H9 (cell line): ENCODE measurements at regions not wholly inside any gene's neighbourhood (a gene's known extent, or its start where the extent isn't known, plus 50 kb on each side); places are given as distances from the start of the nearest gene placed in this dataset.

Experiments
- DNase-seq: peaks from one replicate; pipeline ENCODE4 v3.0.0-alpha.2; 2017
- H2AFZ ChIP-seq: one replicate; pipeline ENCODE4 v1.6.1; 2013; ENCODE audit warnings: mild to moderate bottlenecking, low read length, control low read depth, moderate library complexity
- H2AK5ac ChIP-seq: 2 replicates; pipeline ENCODE4 v1.6.1; 2013; ENCODE audit warnings: low read length, control low read depth, mixed read lengths; ENCODE audit not compliant: insufficient read length
- H2BK120ac ChIP-seq: one replicate; pipeline ENCODE4 v1.6.1; 2013; ENCODE audit warnings: low read depth, mild to moderate bottlenecking, low read length, control low read depth, inconsistent platforms; ENCODE audit not compliant: poor library complexity, severe bottlenecking
- H2BK12ac ChIP-seq: 2 replicates; pipeline ENCODE4 v1.6.1; 2013; ENCODE audit warnings: low read length, control low read depth, mixed read lengths, low read depth; ENCODE audit not compliant: insufficient read length
- H2BK15ac ChIP-seq: 2 replicates; pipeline ENCODE4 v1.6.1; 2013; ENCODE audit warnings: low read depth, low read length, control low read depth
- H2BK20ac ChIP-seq: one replicate; pipeline ENCODE4 v1.6.1; 2013; ENCODE audit warnings: low read depth, mild to moderate bottlenecking, low read length, control low read depth, inconsistent platforms; ENCODE audit not compliant: poor library complexity, severe bottlenecking
- H2BK5ac ChIP-seq: 2 replicates; pipeline ENCODE4 v1.6.1; 2013; ENCODE audit warnings: low read length, control low read depth, mixed read lengths; ENCODE audit not compliant: insufficient read length
- H3K14ac ChIP-seq: 2 replicates; pipeline ENCODE4 v1.6.1; 2013; ENCODE audit warnings: low read length, control low read depth; ENCODE audit not compliant: insufficient read depth
- H3K18ac ChIP-seq: 2 replicates; pipeline ENCODE4 v1.6.1; 2013; ENCODE audit warnings: low read depth, mild to moderate bottlenecking, mixed read lengths, low read length, control low read depth; ENCODE audit not compliant: insufficient read length
- H3K23ac ChIP-seq: 2 replicates; pipeline ENCODE4 v1.6.1; 2013; ENCODE audit warnings: low read length, control low read depth, mixed read lengths, low read depth; ENCODE audit not compliant: insufficient read length
- H3K23me2 ChIP-seq: 2 replicates; pipeline ENCODE4 v1.6.1; 2013; ENCODE audit warnings: low read depth, mild to moderate bottlenecking, mixed read lengths, low read length, control low read depth; ENCODE audit not compliant: insufficient read length, poor library complexity, severe bottlenecking
- H3K27ac ChIP-seq: 2 replicates; pipeline ENCODE4 v1.5.1; 2013; ENCODE audit warnings: low read length, control low read depth, mixed read lengths, low read depth; ENCODE audit not compliant: insufficient read length
- H3K27me3 ChIP-seq: 2 replicates; pipeline ENCODE4 v1.6.1; 2013; ENCODE audit warnings: low read length, control low read depth, inconsistent platforms; ENCODE audit not compliant: insufficient read depth
- H3K4ac ChIP-seq: 2 replicates; pipeline ENCODE4 v1.6.1; 2013; ENCODE audit warnings: low read depth, mild to moderate bottlenecking, control low read depth, inconsistent platforms, low read length, moderate library complexity
- H3K4me1 ChIP-seq: 2 replicates; pipeline ENCODE4 v1.6.1; 2013; ENCODE audit warnings: low read length, control low read depth, inconsistent platforms; ENCODE audit not compliant: insufficient read depth
- H3K4me2 ChIP-seq: 2 replicates; pipeline ENCODE4 v1.6.1; 2013; ENCODE audit warnings: low read length, control low read depth, mixed read lengths; ENCODE audit not compliant: insufficient read length, insufficient read depth
- H3K56ac ChIP-seq: 2 replicates; pipeline ENCODE4 v1.6.1; 2013; ENCODE audit warnings: low read depth, mild to moderate bottlenecking, mixed read lengths, low read length, control low read depth; ENCODE audit not compliant: insufficient read length
- H3K79me1 ChIP-seq: 2 replicates; pipeline ENCODE4 v1.6.1; 2013; ENCODE audit warnings: low read depth, mild to moderate bottlenecking, moderate library complexity, low read length, control low read depth, inconsistent platforms; ENCODE audit not compliant: insufficient read depth, poor library complexity, severe bottlenecking
- H3K79me2 ChIP-seq: 2 replicates; pipeline ENCODE4 v1.6.1; 2013; ENCODE audit warnings: low read length, control low read depth, inconsistent platforms; ENCODE audit not compliant: insufficient read depth
- H3K9ac ChIP-seq: 2 replicates; pipeline ENCODE4 v1.6.1; 2013; ENCODE audit warnings: low read length, control low read depth, mixed read lengths; ENCODE audit not compliant: insufficient read length; ENCODE audit errors: extremely low read depth
- H3K9me3 ChIP-seq: one replicate; pipeline ENCODE4 v1.6.1; 2013; ENCODE audit warnings: low read depth, low read length, inconsistent platforms; ENCODE audit not compliant: control insufficient read depth
- H3T11ph ChIP-seq: one replicate; pipeline ENCODE4 v1.6.1; 2013; ENCODE audit warnings: mild to moderate bottlenecking, low read length, control low read depth, inconsistent platforms
- H4K20me1 ChIP-seq: one replicate; pipeline ENCODE4 v1.6.1; 2013; ENCODE audit not compliant: control insufficient read depth, insufficient read length, insufficient read depth
- H4K5ac ChIP-seq: 2 replicates; pipeline ENCODE4 v1.6.1; 2013; ENCODE audit warnings: low read depth, mild to moderate bottlenecking, mixed read lengths, low read length, control low read depth; ENCODE audit not compliant: insufficient read length
- H4K8ac ChIP-seq: replicated peaks from 2 replicates; pipeline ENCODE4 v1.6.1; 2013; ENCODE audit warnings: low read length, control low read depth, mixed read lengths, low read depth; ENCODE audit not compliant: insufficient read length
- H4K91ac ChIP-seq: 2 replicates; pipeline ENCODE4 v1.6.1; 2013; ENCODE audit warnings: low read depth, mild to moderate bottlenecking, moderate library complexity, mixed read lengths, low read length, control low read depth; ENCODE audit not compliant: insufficient read length
- H3K27ac Mint-ChIP-seq, 3 experiments: 2 replicates in 2 of 3; 3 replicates in 1 of 3; pipeline ENCODE4 v1.8.0; 2020 to 2021; ENCODE audit warnings: mixed read lengths in 3 of 3, mild to moderate bottlenecking in 1 of 3, moderate library complexity in 1 of 3
- H3K27me3 Mint-ChIP-seq: 2 replicates; pipeline ENCODE4 v1.8.0; 2021; ENCODE audit warnings: low read depth, mild to moderate bottlenecking, moderate library complexity, mixed read lengths
- H3K36me3 Mint-ChIP-seq, 3 experiments: 2 replicates in 2 of 3; 3 replicates in 1 of 3; pipeline ENCODE4 v1.8.0; 2020 to 2021; ENCODE audit warnings: low read depth in 3 of 3, mixed read lengths in 3 of 3; ENCODE audit not compliant: insufficient read depth in 1 of 3
- H3K4me1 Mint-ChIP-seq, 2 experiments: 2 replicates each; pipeline ENCODE4 v1.8.0; 2020; ENCODE audit warnings: mixed read lengths in 2 of 2
- H3K4me3 Mint-ChIP-seq, 2 experiments: 2 replicates in 1 of 2; 3 replicates in 1 of 2; pipeline ENCODE4 v1.8.0; 2020 to 2021; ENCODE audit warnings: mild to moderate bottlenecking in 2 of 2, mixed read lengths in 2 of 2, moderate library complexity in 1 of 2
- H3K9me3 Mint-ChIP-seq, 2 experiments: 2 replicates in 1 of 2; 3 replicates in 1 of 2; pipeline ENCODE4 v1.8.0; 2020; ENCODE audit warnings: mild to moderate bottlenecking in 2 of 2, mixed read lengths in 2 of 2, moderate library complexity in 1 of 2
- CTCF ChIP-seq: fragments of 200-600 bp; sonication (generic); conservative IDR thresholded peaks from 3 replicates; pipeline ENCODE4 v1.8.0; 2021; ENCODE audit warnings: antibody characterized with exemption, mild to moderate bottlenecking
- WGBS: extraction: QIAGEN DNeasy Blood & Tissue Kit; methylation state at CpG from one replicate; pipeline ENCODE4 v1.1.7; 2013; ENCODE audit warnings: missing lambda C conversion rate, low lambda C conversion rate, mixed read lengths; ENCODE audit not compliant: insufficient read length; ENCODE audit errors: extremely low coverage; 5-methylcytosine and 5-hydroxymethylcytosine counted together

- no peak overlapping the region for H3K9ac ChIP-seq
- no peak overlapping the region for H3K14ac ChIP-seq
Measured at GRCh38 chr5:164563370-164563769, 1058.0 kb downstream of the MAT2B start.

More at GRCh38 chr5:164563370-164563769, 1058.0 kb downstream of the MAT2B start:
- peaks cover 5 to 9% of the 10 kb centered on the region in 2 experiments for H3K4me1 Mint-ChIP-seq
- Histone ChIP-seq H2AK5ac (no peak overlapping the region), H3K4me1 (no peaks in the 10 kb centered on the region), H4K8ac (no peak overlapping the region), H3K4ac (no peak overlapping the region), H3K56ac (no peak overlapping the region), H3K79me2 (no peaks in the 10 kb centered on the region), H2BK12ac (no peak overlapping the region), H2BK20ac (no peak overlapping the region), H3K27ac (no peak overlapping the region), H3K23ac (no peak overlapping the region), H2AFZ (no peak overlapping the region), H2BK15ac (no peak overlapping the region), H3K79me1 (no peaks in the 10 kb centered on the region), H4K5ac (no peak overlapping the region), H2BK5ac (no peak overlapping the region), H2BK120ac (no peak overlapping the region), H3K27me3 (no peaks in the 10 kb centered on the region), H3K23me2 (no peaks in the 10 kb centered on the region), H3K18ac (no peak overlapping the region), H4K20me1 (no peaks in the 10 kb centered on the region), H3K4me2 (no peak overlapping the region), H4K91ac (no peak overlapping the region), H3T11ph (no peak overlapping the region), H3K9me3 (no peaks in the 10 kb centered on the region)
- no CpG with 5 or more reads among the region's 1 CpG for WGBS
- H3K27ac Mint-ChIP-seq: no peak overlapping the region
- no peaks in the 10 kb centered on the region for H3K27me3 Mint-ChIP-seq
- no peaks in the 10 kb centered on the region for H3K9me3 Mint-ChIP-seq
- H3K4me3 Mint-ChIP-seq: no peak overlapping the region
- TF ChIP-seq CTCF: no peak
- H3K36me3 Mint-ChIP-seq: no peaks in the 10 kb centered on the region
- no peak for DNase-seq
